ENCODE measurements at regions not wholly inside any gene's neighbourhood (a gene's known extent, or its start where the extent isn't known, plus 50 kb on each side); places are given as distances from the start of the nearest gene placed in this dataset.

- Mint-ChIP-seq H3K4me1 (ENCODE audit: low read depth, unreplicated experiment) (peaks cover 6% of the 10 kb centered on the region), H3K36me3 (ENCODE audit: unreplicated experiment) (no peaks in the 10 kb centered on the region), H3K9me3 (ENCODE audit: unreplicated experiment) (no peaks in the 10 kb centered on the region), H3K4me3 (ENCODE audit: unreplicated experiment) (no peak overlapping the region), H3K27ac (ENCODE audit: unreplicated experiment) (no peak overlapping the region), H3K27me3 (ENCODE audit: unreplicated experiment) (no peaks in the 10 kb centered on the region)
- DNase-seq, result no peak
- no peak for TF ChIP-seq CTCF (IDR thresholded peaks at IDR 0.05; ENCODE audit: partially characterized antibody, unreplicated experiment)
Observed at GRCh38 chr7:128151635-128152034, 89.4 kb upstream of the LEP start.

- Mint-ChIP-seq H3K27ac (ENCODE audit: unreplicated experiment) (no peak overlapping the region), H3K9me3 (ENCODE audit: unreplicated experiment) (no peaks in the 10 kb centered on the region), H3K27me3 (ENCODE audit: unreplicated experiment) (no peaks in the 10 kb centered on the region), H3K4me3 (ENCODE audit: unreplicated experiment) (no peak overlapping the region), H3K36me3 (ENCODE audit: unreplicated experiment) (no peaks in the 10 kb centered on the region), H3K4me1 (ENCODE audit: low read depth, unreplicated experiment) (peaks cover 12% of the 10 kb centered on the region)
- no peak for TF ChIP-seq CTCF (IDR thresholded peaks at IDR 0.05; ENCODE audit: partially characterized antibody, unreplicated experiment)
- no peak for DNase-seq
Observed at GRCh38 chr7:128152721-128153120, 88.4 kb upstream of the LEP start.

GRCh38 chr7:128153436-128153835 lies 87.6 kb upstream of the LEP start:
- TF ChIP-seq CTCF (IDR thresholded peaks at IDR 0.05; ENCODE audit: partially characterized antibody, unreplicated experiment), result no peak
- Mint-ChIP-seq H3K4me1 (ENCODE audit: low read depth, unreplicated experiment) (peaks cover 20% of the 10 kb centered on the region), H3K27me3 (ENCODE audit: unreplicated experiment) (no peaks in the 10 kb centered on the region), H3K9me3 (ENCODE audit: unreplicated experiment) (peaks cover 4% of the 10 kb centered on the region), H3K4me3 (ENCODE audit: unreplicated experiment) (no peak overlapping the region), H3K36me3 (ENCODE audit: unreplicated experiment) (peaks cover 3% of the 10 kb centered on the region), H3K27ac (ENCODE audit: unreplicated experiment) (no peak overlapping the region)
- no peak for DNase-seq

GRCh38 chr7:128154504-128154903 lies 86.6 kb upstream of the LEP start:
- H3K27ac Mint-ChIP-seq (ENCODE audit: unreplicated experiment), result no peak overlapping the region
- DNase-seq, result no peak
- peaks cover 7% of the 10 kb centered on the region for H3K36me3 Mint-ChIP-seq (ENCODE audit: unreplicated experiment)
- H3K4me3 Mint-ChIP-seq (ENCODE audit: unreplicated experiment), result no peak overlapping the region
- no peak for TF ChIP-seq CTCF (IDR thresholded peaks at IDR 0.05; ENCODE audit: partially characterized antibody, unreplicated experiment)
- peaks cover 8% of the 10 kb centered on the region for H3K9me3 Mint-ChIP-seq (ENCODE audit: unreplicated experiment)
- H3K27me3 Mint-ChIP-seq (ENCODE audit: unreplicated experiment), result no peaks in the 10 kb centered on the region
- H3K4me1 Mint-ChIP-seq (ENCODE audit: low read depth, unreplicated experiment), result peaks cover 21% of the 10 kb centered on the region

GRCh38 chr7:128155100-128155740 lies 85.9 kb upstream of the LEP start:
- no peak for DNase-seq
- peaks cover 7% of the 10 kb centered on the region for H3K36me3 Mint-ChIP-seq (ENCODE audit: unreplicated experiment)
- no peak overlapping the region for H3K4me3 Mint-ChIP-seq (ENCODE audit: unreplicated experiment)
- peak overlapping the region; percentile 53 for H3K27ac Mint-ChIP-seq (ENCODE audit: unreplicated experiment)
- peaks cover 12% of the 10 kb centered on the region for H3K9me3 Mint-ChIP-seq (ENCODE audit: unreplicated experiment)
- H3K27me3 Mint-ChIP-seq (ENCODE audit: unreplicated experiment), result no peaks in the 10 kb centered on the region
- no peak for TF ChIP-seq CTCF (IDR thresholded peaks at IDR 0.05; ENCODE audit: partially characterized antibody, unreplicated experiment)
- H3K4me1 Mint-ChIP-seq (ENCODE audit: low read depth, unreplicated experiment), result peaks cover 21% of the 10 kb centered on the region
